ENCODE measurements at regions not wholly inside any gene's neighbourhood (a gene's known extent, or its start where the extent isn't known, plus 50 kb on each side); places are given as distances from the start of the nearest gene placed in this dataset.

DNA sequence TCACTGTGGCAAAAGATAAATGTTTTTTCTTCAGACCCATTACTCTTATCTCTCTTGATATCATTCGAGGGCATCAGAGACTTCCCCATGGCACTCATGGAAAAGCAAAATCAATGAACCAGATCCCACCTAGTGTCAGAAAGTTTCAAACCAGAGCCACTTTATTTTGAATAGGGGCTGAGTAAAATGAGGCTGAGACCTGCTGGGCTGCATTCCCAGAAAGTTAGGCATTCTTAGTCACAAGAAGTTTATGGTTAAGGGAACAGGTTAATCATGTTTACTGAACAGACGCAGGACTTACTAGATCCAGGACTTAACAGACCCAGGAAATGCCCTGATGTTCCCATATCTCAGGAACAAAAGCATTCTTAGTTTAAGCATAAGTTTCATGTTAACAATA, 369.9 kb downstream of the BTBD3 start:
- Histone ChIP-seq H3K4me3 (replicated peaks; ENCODE audit: low read depth, low read length) (no peak overlapping the region), H3K36me3 (ENCODE audit: control insufficient read depth, insufficient read depth, low read length) (no peaks in the 10 kb centered on the region), H3K27me3 (replicated peaks; ENCODE audit: control insufficient read depth, insufficient read depth, low read length) (no peaks in the 10 kb centered on the region)
- no peak for TF ChIP-seq CTCF (IDR thresholded peaks at IDR 0.05; ENCODE audit: insufficient read depth, low read length, poor library complexity, severe bottlenecking)
- DNase-seq (ENCODE audit: extremely low read depth, insufficient read length): no peak

DNA sequence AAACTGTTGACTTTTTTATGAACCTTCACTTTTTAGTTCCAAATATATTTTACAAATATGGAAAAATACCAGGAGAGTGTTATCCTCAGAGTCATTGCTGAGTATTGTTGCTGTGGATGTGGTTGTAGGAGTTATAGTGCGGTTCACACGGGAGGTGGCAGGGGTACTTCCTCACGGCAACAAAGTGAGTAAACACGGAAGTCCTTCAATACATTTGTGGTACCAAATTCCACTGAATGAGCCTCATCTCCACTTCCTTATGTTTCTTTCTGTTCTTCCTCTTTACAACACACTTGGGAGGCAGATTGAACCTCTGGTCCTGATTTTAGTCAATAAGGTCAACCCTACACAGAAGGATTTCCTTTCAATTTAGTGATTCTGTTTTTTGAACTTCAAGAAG, 371.8 kb downstream of the BTBD3 start:
- no peaks in the 10 kb centered on the region for H3K27me3 ChIP-seq (replicated peaks; ENCODE audit: control insufficient read depth, insufficient read depth, low read length)
- no peak overlapping the region for H3K4me3 ChIP-seq (replicated peaks; ENCODE audit: low read depth, low read length)
- DNase-seq (ENCODE audit: extremely low read depth, insufficient read length): no peak
- no peak for TF ChIP-seq CTCF (IDR thresholded peaks at IDR 0.05; ENCODE audit: insufficient read depth, low read length, poor library complexity, severe bottlenecking)
- no peaks in the 10 kb centered on the region for H3K36me3 ChIP-seq (ENCODE audit: control insufficient read depth, insufficient read depth, low read length)

- no peak overlapping the region for H3K4me3 ChIP-seq (replicated peaks; ENCODE audit: low read depth, low read length)
- no peaks in the 10 kb centered on the region for H3K36me3 ChIP-seq (ENCODE audit: control insufficient read depth, insufficient read depth, low read length)
- DNase-seq (ENCODE audit: extremely low read depth, insufficient read length): no peak
- no peaks in the 10 kb centered on the region for H3K27me3 ChIP-seq (replicated peaks; ENCODE audit: control insufficient read depth, insufficient read depth, low read length)
- TF ChIP-seq CTCF (IDR thresholded peaks at IDR 0.05; ENCODE audit: insufficient read depth, low read length, poor library complexity, severe bottlenecking): no peak
Observed at GRCh38 chr20:12291386-12291785, 373.7 kb downstream of the BTBD3 start.

DNA sequence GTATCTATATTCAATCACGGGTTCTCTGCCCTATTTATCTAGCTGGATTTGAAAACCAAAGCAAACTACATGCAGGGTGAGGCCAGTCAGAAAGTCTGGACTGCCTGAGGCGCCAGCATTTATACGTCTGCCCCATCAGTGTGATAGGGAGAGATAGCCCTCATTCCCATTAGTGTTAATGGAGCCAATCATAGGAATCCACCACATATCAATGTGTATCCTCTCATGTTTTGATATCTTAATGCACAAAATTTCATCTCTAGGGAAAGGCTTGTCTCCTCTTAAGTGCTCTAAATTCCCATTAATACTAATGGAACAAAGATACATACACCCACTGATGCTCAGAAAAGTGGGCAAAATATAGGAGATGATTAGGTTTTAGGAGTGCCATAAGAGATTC, 376.2 kb downstream of the BTBD3 start:
- no peak for DNase-seq (ENCODE audit: extremely low read depth, insufficient read length)
- Histone ChIP-seq H3K36me3 (ENCODE audit: control insufficient read depth, insufficient read depth, low read length) (no peaks in the 10 kb centered on the region), H3K27me3 (replicated peaks; ENCODE audit: control insufficient read depth, insufficient read depth, low read length) (no peaks in the 10 kb centered on the region), H3K4me3 (replicated peaks; ENCODE audit: low read depth, low read length) (no peak overlapping the region)
- TF ChIP-seq CTCF (IDR thresholded peaks at IDR 0.05; ENCODE audit: insufficient read depth, low read length, poor library complexity, severe bottlenecking): no peak

DNA sequence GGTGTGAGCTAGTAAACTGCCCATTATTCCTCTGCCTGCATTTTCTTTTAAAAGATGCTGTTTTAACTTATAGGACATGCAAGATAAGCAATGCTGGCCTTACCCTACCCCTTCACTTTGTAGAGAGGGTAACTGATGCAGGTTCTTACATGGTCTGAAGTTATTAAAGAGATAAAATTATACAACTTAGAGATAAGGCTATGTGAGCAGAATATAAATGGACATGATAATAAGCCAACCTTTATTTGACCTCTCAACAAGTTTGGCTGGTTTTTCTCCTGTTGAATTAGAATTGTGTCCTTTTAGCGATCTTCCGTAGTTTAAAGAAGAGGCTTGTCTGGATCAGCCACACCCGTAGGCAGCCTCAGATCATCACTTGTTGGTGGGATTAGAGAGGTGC, 377.0 kb downstream of the BTBD3 start:
- DNase-seq (ENCODE audit: extremely low read depth, insufficient read length): no peak
- TF ChIP-seq CTCF (IDR thresholded peaks at IDR 0.05; ENCODE audit: insufficient read depth, low read length, poor library complexity, severe bottlenecking): no peak
- Histone ChIP-seq H3K36me3 (ENCODE audit: control insufficient read depth, insufficient read depth, low read length) (no peaks in the 10 kb centered on the region), H3K4me3 (replicated peaks; ENCODE audit: low read depth, low read length) (no peak overlapping the region), H3K27me3 (replicated peaks; ENCODE audit: control insufficient read depth, insufficient read depth, low read length) (no peaks in the 10 kb centered on the region)

- TF ChIP-seq CTCF (IDR thresholded peaks at IDR 0.05; ENCODE audit: insufficient read depth, low read length, poor library complexity, severe bottlenecking): no peak
- H3K27me3 ChIP-seq (replicated peaks; ENCODE audit: control insufficient read depth, insufficient read depth, low read length): no peaks in the 10 kb centered on the region
- no peaks in the 10 kb centered on the region for H3K36me3 ChIP-seq (ENCODE audit: control insufficient read depth, insufficient read depth, low read length)
- no peak for DNase-seq (ENCODE audit: extremely low read depth, insufficient read length)
- H3K4me3 ChIP-seq (replicated peaks; ENCODE audit: low read depth, low read length): no peak overlapping the region
Observed at GRCh38 chr20:12305188-12305950, 387.7 kb downstream of the BTBD3 start.

Measured in GM06990 (cell line).